Liver (tissue), 7 donors: ENCODE measurements at regions not wholly inside any gene's neighbourhood (a gene's known extent, or its start where the extent isn't known, plus 50 kb on each side); places are given as distances from the start of the nearest gene placed in this dataset.

ENCODE experiments used
- DNase-seq: peaks from one replicate; pipeline ENCODE4 v3.0.0-alpha.2; 2017; ENCODE audit warnings: low spot score
- H3K27ac ChIP-seq, 2 donors: one replicate each; pipeline ENCODE4 v1.7.0; 2013; ENCODE audit warnings: inconsistent platforms in 2 of 2, low read length in 2 of 2, control low read depth in 1 of 2, low read depth in 1 of 2, mild to moderate bottlenecking in 1 of 2
- H3K27me3 ChIP-seq, 4 donors: one replicate each; pipeline versions ENCODE4 v1.6.1 to v1.7.0; 2013; ENCODE audit warnings: low read length in 3 of 4, inconsistent platforms in 1 of 4, mild to moderate bottlenecking in 1 of 4, moderate library complexity in 1 of 4; ENCODE audit not compliant: control insufficient read depth in 4 of 4, insufficient read depth in 4 of 4
- H3K36me3 ChIP-seq, 4 donors: one replicate each; pipeline versions ENCODE4 v1.6.1 to v1.7.0; 2013; ENCODE audit warnings: low read length in 3 of 4, mild to moderate bottlenecking in 3 of 4, low read depth in 1 of 4, moderate library complexity in 1 of 4; ENCODE audit not compliant: control insufficient read depth in 4 of 4, insufficient read depth in 3 of 4
- H3K4me1 ChIP-seq, 4 donors: one replicate each; pipeline versions ENCODE4 v1.6.1 to v1.7.0; 2013; ENCODE audit warnings: low read length in 3 of 4, mild to moderate bottlenecking in 3 of 4, moderate library complexity in 1 of 4; ENCODE audit not compliant: control insufficient read depth in 4 of 4, insufficient read depth in 4 of 4
- H3K4me3 ChIP-seq, 3 donors: one replicate each; pipeline versions ENCODE4 v1.6.1 to v1.7.0; 2013; ENCODE audit warnings: low read length in 3 of 3, control low read depth in 1 of 3, low read depth in 1 of 3, mild to moderate bottlenecking in 1 of 3
- H3K9ac ChIP-seq, 2 donors: one replicate each; pipeline ENCODE4 v1.7.0; 2013; ENCODE audit warnings: low read length in 2 of 2, mild to moderate bottlenecking in 2 of 2, moderate library complexity in 2 of 2, control low read depth in 1 of 2, low read depth in 1 of 2
- H3K9me3 ChIP-seq, 4 donors: one replicate each; pipeline versions ENCODE4 v1.6.1 to v1.7.0; 2013; ENCODE audit warnings: low read length in 3 of 4; ENCODE audit not compliant: control insufficient read depth in 4 of 4
- ATF3 ChIP-seq: IDR thresholded peaks from 2 replicates; pipeline ENCODE4 v1.6.1; 2016; ENCODE audit warnings: antibody characterized with exemption
- EGR1 ChIP-seq, 2 donors: IDR thresholded peaks; 2 replicates each; pipeline ENCODE4 v1.6.1; 2016 to 2018; ENCODE audit warnings: antibody characterized with exemption in 2 of 2, low read depth in 2 of 2
- FOXA1 ChIP-seq: IDR thresholded peaks from 2 replicates; pipeline ENCODE4 v1.6.1; 2016; ENCODE audit warnings: antibody characterized with exemption
- FOXA2 ChIP-seq: IDR thresholded peaks from 2 replicates; pipeline ENCODE4 v1.6.1; 2016; ENCODE audit warnings: antibody characterized with exemption
- GABPA ChIP-seq, 2 donors: IDR thresholded peaks in 1 of 2; conservative IDR thresholded peaks in 1 of 2; 2 replicates each; pipeline ENCODE4 v1.6.1; 2016; ENCODE audit warnings: antibody characterized with exemption in 2 of 2, mild to moderate bottlenecking in 1 of 2, moderate library complexity in 1 of 2
- HNF4G ChIP-seq: IDR thresholded peaks from 2 replicates; pipeline ENCODE4 v1.6.1; 2016; ENCODE audit warnings: antibody characterized with exemption
- JUND ChIP-seq, 2 donors: IDR thresholded peaks; 2 replicates each; pipeline ENCODE4 v1.6.1; 2016; ENCODE audit warnings: antibody characterized with exemption in 2 of 2
- MAX ChIP-seq: IDR thresholded peaks from 2 replicates; pipeline ENCODE4 v1.6.1; 2016; ENCODE audit warnings: antibody characterized with exemption
- NR2F2 ChIP-seq: IDR thresholded peaks from 2 replicates; pipeline ENCODE4 v1.6.1; 2016; ENCODE audit warnings: antibody characterized with exemption
- RAD21 ChIP-seq, 2 donors: IDR thresholded peaks; 2 replicates each; pipeline ENCODE4 v1.6.1; 2016; ENCODE audit warnings: antibody characterized with exemption in 2 of 2, mild to moderate bottlenecking in 2 of 2
- REST ChIP-seq: IDR thresholded peaks from 2 replicates; pipeline ENCODE4 v1.6.1; 2016; ENCODE audit warnings: antibody characterized with exemption, mild to moderate bottlenecking
- RXRA ChIP-seq, 2 donors: IDR thresholded peaks; 2 replicates each; pipeline ENCODE4 v1.6.1; 2017 to 2018; ENCODE audit warnings: antibody characterized with exemption in 2 of 2, mild to moderate bottlenecking in 1 of 2
- SP1 ChIP-seq: IDR thresholded peaks from 2 replicates; pipeline ENCODE4 v1.6.1; 2018; ENCODE audit warnings: antibody characterized with exemption, mild to moderate bottlenecking
- TAF1 ChIP-seq: conservative IDR thresholded peaks from 2 replicates; pipeline ENCODE4 v1.6.1; 2016; ENCODE audit warnings: antibody characterized with exemption, mild to moderate bottlenecking
- YY1 ChIP-seq: IDR thresholded peaks from 2 replicates; pipeline ENCODE4 v1.6.1; 2016; ENCODE audit warnings: antibody characterized with exemption, mild to moderate bottlenecking
- WGBS: extraction: QIAGEN DNeasy Blood & Tissue Kit; methylation state at CpG from one replicate; pipeline ENCODE4 v1.1.7; 2013; 5-methylcytosine and 5-hydroxymethylcytosine counted together
- TF ChIP-seq, protein P1 (sequence below): IDR thresholded peaks from 2 replicates; pipeline ENCODE4 v1.6.1; 2016; ENCODE audit warnings: antibody characterized with exemption
- donor health status: healthy.
- donor health status: healthy.
- donor health status: healthy.
- donor health status: healthy.

DNA sequence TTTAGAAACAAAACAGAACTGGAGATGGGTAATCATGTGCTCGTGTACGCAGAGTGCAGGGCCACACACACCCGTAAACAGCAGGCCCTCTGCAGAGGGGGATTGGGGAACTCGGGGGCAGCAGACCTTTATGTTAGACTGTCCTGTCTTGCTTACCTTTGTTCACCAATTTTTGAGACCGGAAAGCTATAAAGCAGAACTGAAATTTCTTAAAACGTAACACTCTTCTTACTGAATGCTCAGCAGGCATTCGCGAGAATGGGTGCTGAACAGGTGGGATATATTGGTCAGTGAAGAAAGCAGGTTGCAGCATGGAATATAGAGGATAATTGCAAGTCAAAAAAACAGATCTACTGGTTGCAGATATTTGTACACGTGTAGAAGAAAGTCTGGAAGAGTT lies 211.1 kb downstream of the BMP7 start:
- H3K27me3 ChIP-seq: peaks cover 0 to 3% (median 1%) of the 10 kb centered on the region in 4 donors
- no peaks in the 10 kb centered on the region for H3K36me3 ChIP-seq
- no peak for DNase-seq
- H3K4me1 ChIP-seq: no peaks in the 10 kb centered on the region
- 74% methylated on average over 9 of the region's 9 CpGs for WGBS
- TF ChIP-seq ATF3 (no peak), JUND (IDR thresholded peaks at IDR 0.05) (no peak), FOXA1 (no peak), TAF1 (no peak), EGR1 (IDR thresholded peaks at IDR 0.05; ENCODE audit: low read depth in 2 of 2) (no peak), FOXA2 (no peak), YY1 (no peak), RXRA (IDR thresholded peaks at IDR 0.05) (no peak), MAX (no peak)
- H3K4me3 ChIP-seq: no peak overlapping the region
- no peak overlapping the region for H3K27ac ChIP-seq
- peaks cover 0 to 3% (median 1%) of the 10 kb centered on the region in 4 donors for H3K9me3 ChIP-seq
- H3K9ac ChIP-seq: no peak overlapping the region

DNA sequence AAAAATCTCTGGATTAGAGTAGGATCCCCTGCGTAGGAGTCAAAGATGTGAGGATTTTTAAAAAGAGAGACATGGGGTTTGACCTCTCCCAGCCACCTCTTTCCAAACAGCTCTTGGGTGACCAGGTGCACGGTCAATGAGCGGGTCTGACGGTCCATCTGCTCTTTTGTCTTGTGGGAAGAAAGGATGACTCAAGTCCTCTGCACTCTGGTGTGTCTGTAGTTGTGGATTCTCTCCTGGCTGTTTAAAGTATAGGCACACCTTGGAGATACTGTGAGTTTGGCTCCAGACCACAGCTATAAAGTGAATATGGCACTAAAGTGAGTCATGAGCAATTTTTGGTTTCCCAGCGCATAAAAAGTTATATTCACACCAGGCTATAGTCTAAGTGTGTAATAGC lies 209.8 kb downstream of the BMP7 start:
- WGBS: 83% methylated on average over 5 of the region's 5 CpGs
- H3K9me3 ChIP-seq: peaks cover 0 to 2% (median under 1%) of the 10 kb centered on the region in 4 donors
- no peaks in the 10 kb centered on the region for H3K4me1 ChIP-seq
- H3K9ac ChIP-seq: no peak overlapping the region
- H3K27ac ChIP-seq: no peak overlapping the region
- DNase-seq: no peak
- H3K4me3 ChIP-seq: no peak overlapping the region
- no peaks in the 10 kb centered on the region for H3K36me3 ChIP-seq
- H3K27me3 ChIP-seq: peaks cover 0 to 3% (median 1%) of the 10 kb centered on the region in 4 donors
- no peak for TF ChIP-seq FOXA1
- TF ChIP-seq RXRA (IDR thresholded peaks at IDR 0.05): no peak
- no peak for TF ChIP-seq SP1
- no peak for TF ChIP-seq REST
- TF ChIP-seq, protein P1, sequence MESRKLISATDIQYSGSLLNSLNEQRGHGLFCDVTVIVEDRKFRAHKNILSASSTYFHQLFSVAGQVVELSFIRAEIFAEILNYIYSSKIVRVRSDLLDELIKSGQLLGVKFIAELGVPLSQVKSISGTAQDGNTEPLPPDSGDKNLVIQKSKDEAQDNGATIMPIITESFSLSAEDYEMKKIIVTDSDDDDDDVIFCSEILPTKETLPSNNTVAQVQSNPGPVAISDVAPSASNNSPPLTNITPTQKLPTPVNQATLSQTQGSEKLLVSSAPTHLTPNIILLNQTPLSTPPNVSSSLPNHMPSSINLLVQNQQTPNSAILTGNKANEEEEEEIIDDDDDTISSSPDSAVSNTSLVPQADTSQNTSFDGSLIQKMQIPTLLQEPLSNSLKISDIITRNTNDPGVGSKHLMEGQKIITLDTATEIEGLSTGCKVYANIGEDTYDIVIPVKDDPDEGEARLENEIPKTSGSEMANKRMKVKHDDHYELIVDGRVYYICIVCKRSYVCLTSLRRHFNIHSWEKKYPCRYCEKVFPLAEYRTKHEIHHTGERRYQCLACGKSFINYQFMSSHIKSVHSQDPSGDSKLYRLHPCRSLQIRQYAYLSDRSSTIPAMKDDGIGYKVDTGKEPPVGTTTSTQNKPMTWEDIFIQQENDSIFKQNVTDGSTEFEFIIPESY: no peak
- TF ChIP-seq EGR1 (IDR thresholded peaks at IDR 0.05; ENCODE audit: low read depth in 2 of 2): no peak
- no peak for TF ChIP-seq FOXA2
- no peak for TF ChIP-seq MAX
- no peak for TF ChIP-seq HNF4G
- no peak for TF ChIP-seq NR2F2
- no peak for TF ChIP-seq TAF1
- no peak for TF ChIP-seq RAD21 (IDR thresholded peaks at IDR 0.05)
- no peak for TF ChIP-seq GABPA (IDR thresholded peaks at IDR 0.05 in 1 of 2, conservative IDR thresholded peaks at IDR 0.05 in 1 of 2)
